Loucy (cell line): ENCODE measurements at regions not wholly inside any gene's neighbourhood (a gene's known extent, or its start where the extent isn't known, plus 50 kb on each side); places are given as distances from the start of the nearest gene placed in this dataset.

Experiments used
- EZH2phosphoT487 ChIP-seq: fragments of 200-600 bp; IDR thresholded peaks from 2 replicates; pipeline ENCODE4 v1.6.1; 2018; ENCODE audit warnings: antibody characterized with exemption, mild to moderate bottlenecking, moderate library complexity, borderline replicate concordance
- TF ChIP-seq, protein P1 (sequence below): fragments of 200-600 bp; sonication (generic); conservative IDR thresholded peaks from 2 replicates; pipeline ENCODE4 v1.5.1; 2014; ENCODE audit warnings: mild to moderate bottlenecking, antibody characterized with exemption, low read length

DNA sequence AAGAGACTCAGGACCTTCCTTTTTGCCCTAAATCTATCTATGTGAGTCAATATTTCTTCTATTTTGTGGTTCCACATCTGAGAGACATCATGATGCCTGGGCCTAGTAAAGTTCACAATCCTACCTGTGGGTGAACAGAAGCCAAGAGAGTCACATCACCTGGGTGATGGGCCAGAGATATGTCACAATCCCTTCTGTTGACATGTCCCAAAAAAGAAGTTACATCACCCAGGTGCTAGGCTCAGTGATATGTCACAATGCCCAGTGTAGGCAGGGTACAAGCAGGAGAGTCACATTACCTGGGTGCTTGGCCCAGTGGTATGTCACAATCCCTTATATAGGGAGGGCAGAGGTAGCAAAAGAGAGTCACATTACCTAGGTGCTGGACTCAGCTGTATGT, 2101.9 kb downstream of the TP53TG3F start:
- TF ChIP-seq, protein P1, sequence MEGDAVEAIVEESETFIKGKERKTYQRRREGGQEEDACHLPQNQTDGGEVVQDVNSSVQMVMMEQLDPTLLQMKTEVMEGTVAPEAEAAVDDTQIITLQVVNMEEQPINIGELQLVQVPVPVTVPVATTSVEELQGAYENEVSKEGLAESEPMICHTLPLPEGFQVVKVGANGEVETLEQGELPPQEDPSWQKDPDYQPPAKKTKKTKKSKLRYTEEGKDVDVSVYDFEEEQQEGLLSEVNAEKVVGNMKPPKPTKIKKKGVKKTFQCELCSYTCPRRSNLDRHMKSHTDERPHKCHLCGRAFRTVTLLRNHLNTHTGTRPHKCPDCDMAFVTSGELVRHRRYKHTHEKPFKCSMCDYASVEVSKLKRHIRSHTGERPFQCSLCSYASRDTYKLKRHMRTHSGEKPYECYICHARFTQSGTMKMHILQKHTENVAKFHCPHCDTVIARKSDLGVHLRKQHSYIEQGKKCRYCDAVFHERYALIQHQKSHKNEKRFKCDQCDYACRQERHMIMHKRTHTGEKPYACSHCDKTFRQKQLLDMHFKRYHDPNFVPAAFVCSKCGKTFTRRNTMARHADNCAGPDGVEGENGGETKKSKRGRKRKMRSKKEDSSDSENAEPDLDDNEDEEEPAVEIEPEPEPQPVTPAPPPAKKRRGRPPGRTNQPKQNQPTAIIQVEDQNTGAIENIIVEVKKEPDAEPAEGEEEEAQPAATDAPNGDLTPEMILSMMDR: no peak
- TF ChIP-seq EZH2phosphoT487: no peak
